ENCODE measurements at regions not wholly inside any gene's neighbourhood (a gene's known extent, or its start where the extent isn't known, plus 50 kb on each side); places are given as distances from the start of the nearest gene placed in this dataset.

DNA sequence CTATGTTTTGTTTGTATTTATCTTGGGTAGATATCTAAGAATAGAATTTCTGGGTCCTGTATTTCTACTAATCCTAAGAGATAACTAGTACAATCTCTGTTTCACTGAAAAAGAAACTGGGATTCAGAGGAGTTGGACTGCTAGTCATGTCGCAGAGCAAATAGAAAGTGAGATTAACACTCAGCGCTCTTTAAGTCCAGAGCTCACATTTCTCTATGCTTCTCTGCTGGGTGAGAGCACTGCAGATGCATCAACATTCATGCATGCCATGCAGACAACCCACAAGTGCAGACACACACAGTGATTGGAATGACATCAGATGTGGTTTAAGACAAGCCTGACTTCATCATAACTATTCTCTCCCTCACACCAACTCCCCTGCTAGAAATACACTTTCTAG, 563.8 kb downstream of the TDRD15 start:
- TF ChIP-seq, protein P1, sequence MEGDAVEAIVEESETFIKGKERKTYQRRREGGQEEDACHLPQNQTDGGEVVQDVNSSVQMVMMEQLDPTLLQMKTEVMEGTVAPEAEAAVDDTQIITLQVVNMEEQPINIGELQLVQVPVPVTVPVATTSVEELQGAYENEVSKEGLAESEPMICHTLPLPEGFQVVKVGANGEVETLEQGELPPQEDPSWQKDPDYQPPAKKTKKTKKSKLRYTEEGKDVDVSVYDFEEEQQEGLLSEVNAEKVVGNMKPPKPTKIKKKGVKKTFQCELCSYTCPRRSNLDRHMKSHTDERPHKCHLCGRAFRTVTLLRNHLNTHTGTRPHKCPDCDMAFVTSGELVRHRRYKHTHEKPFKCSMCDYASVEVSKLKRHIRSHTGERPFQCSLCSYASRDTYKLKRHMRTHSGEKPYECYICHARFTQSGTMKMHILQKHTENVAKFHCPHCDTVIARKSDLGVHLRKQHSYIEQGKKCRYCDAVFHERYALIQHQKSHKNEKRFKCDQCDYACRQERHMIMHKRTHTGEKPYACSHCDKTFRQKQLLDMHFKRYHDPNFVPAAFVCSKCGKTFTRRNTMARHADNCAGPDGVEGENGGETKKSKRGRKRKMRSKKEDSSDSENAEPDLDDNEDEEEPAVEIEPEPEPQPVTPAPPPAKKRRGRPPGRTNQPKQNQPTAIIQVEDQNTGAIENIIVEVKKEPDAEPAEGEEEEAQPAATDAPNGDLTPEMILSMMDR (IDR thresholded peaks at IDR 0.05) = no peak
- TF ChIP-seq POLR2AphosphoS5 (IDR thresholded peaks at IDR 0.05; ENCODE audit: low read depth, low read length) (no peak), TCF7L2 (IDR thresholded peaks at IDR 0.05; ENCODE audit: low read depth, low read length) (no peak), SIN3A (IDR thresholded peaks at IDR 0.05; ENCODE audit: borderline replicate concordance, insufficient read depth, low read depth, low read length) (no peak)
- TF ChIP-seq, protein P2, sequence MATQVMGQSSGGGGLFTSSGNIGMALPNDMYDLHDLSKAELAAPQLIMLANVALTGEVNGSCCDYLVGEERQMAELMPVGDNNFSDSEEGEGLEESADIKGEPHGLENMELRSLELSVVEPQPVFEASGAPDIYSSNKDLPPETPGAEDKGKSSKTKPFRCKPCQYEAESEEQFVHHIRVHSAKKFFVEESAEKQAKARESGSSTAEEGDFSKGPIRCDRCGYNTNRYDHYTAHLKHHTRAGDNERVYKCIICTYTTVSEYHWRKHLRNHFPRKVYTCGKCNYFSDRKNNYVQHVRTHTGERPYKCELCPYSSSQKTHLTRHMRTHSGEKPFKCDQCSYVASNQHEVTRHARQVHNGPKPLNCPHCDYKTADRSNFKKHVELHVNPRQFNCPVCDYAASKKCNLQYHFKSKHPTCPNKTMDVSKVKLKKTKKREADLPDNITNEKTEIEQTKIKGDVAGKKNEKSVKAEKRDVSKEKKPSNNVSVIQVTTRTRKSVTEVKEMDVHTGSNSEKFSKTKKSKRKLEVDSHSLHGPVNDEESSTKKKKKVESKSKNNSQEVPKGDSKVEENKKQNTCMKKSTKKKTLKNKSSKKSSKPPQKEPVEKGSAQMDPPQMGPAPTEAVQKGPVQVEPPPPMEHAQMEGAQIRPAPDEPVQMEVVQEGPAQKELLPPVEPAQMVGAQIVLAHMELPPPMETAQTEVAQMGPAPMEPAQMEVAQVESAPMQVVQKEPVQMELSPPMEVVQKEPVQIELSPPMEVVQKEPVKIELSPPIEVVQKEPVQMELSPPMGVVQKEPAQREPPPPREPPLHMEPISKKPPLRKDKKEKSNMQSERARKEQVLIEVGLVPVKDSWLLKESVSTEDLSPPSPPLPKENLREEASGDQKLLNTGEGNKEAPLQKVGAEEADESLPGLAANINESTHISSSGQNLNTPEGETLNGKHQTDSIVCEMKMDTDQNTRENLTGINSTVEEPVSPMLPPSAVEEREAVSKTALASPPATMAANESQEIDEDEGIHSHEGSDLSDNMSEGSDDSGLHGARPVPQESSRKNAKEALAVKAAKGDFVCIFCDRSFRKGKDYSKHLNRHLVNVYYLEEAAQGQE (IDR thresholded peaks at IDR 0.05; ENCODE audit: insufficient read depth in 1 of 2, low read depth in 2 of 2, low read length in 1 of 2) = no peak

Measured in Panc1 (cell line).